DND-41 (cell line): ENCODE measurements at regions not wholly inside any gene's neighbourhood (a gene's known extent, or its start where the extent isn't known, plus 50 kb on each side); places are given as distances from the start of the nearest gene placed in this dataset.

Source experiments
- ATAC-seq: fragments of 200-7000 bp; cut with Tn5 transposase; 3 replicates; pipeline ENCODE4 v1.9.1; 2021; ENCODE audit warnings: low read depth; ENCODE audit not compliant: insufficient read depth
- DNase-seq: peaks from one replicate; pipeline ENCODE4 v3.0.0-alpha.2; 2020
- H2AFZ ChIP-seq: 2 replicates; pipeline ENCODE4 v1.6.0; 2012; ENCODE audit warnings: low read depth, low read length
- H3K27ac ChIP-seq: 2 replicates; pipeline ENCODE4 v1.5.1; 2012; ENCODE audit warnings: low read length, inconsistent platforms
- H3K27me3 ChIP-seq: fragments of 200-600 bp; sonication (generic); 2 replicates; pipeline ENCODE4 v1.6.0; 2012; ENCODE audit warnings: low read length, mild to moderate bottlenecking, inconsistent platforms; ENCODE audit not compliant: insufficient read depth, poor library complexity
- H3K36me3 ChIP-seq: 2 replicates; pipeline ENCODE4 v1.5.1; 2012; ENCODE audit warnings: low read length, inconsistent platforms; ENCODE audit not compliant: insufficient read depth
- H3K4me1 ChIP-seq: 2 replicates; pipeline ENCODE4 v1.5.1; 2012; ENCODE audit warnings: mild to moderate bottlenecking, low read length; ENCODE audit not compliant: insufficient read depth
- H3K4me2 ChIP-seq: 2 replicates; pipeline ENCODE4 v1.6.0; 2012; ENCODE audit warnings: mild to moderate bottlenecking, moderate library complexity, low read length, inconsistent platforms; ENCODE audit not compliant: insufficient read depth
- H3K4me3 ChIP-seq, 2 experiments: fragments of 200-600 bp in 1 of 2; shearing (Covaris generic) in 1 of 2; 2 replicates each; pipeline ENCODE4 v1.5.1; 2012 to 2016; ENCODE audit warnings: inconsistent platforms in 2 of 2, low read length in 2 of 2, mild to moderate bottlenecking in 2 of 2, low read depth in 1 of 2, moderate library complexity in 1 of 2
- H3K79me2 ChIP-seq: 2 replicates; pipeline ENCODE4 v1.6.0; 2012; ENCODE audit warnings: low read length, inconsistent platforms; ENCODE audit not compliant: insufficient read depth
- H3K9ac ChIP-seq: 2 replicates; pipeline ENCODE4 v1.6.0; 2012; ENCODE audit warnings: low read depth, mild to moderate bottlenecking, inconsistent platforms, low read length, moderate library complexity
- H3K9me3 ChIP-seq: 2 replicates; pipeline ENCODE4 v1.5.1; 2012; ENCODE audit warnings: low read length, moderate library complexity, mild to moderate bottlenecking, inconsistent platforms; ENCODE audit not compliant: insufficient read depth, severe bottlenecking
- H4K20me1 ChIP-seq: 2 replicates; pipeline ENCODE4 v1.6.0; 2012; ENCODE audit warnings: low read length; ENCODE audit not compliant: insufficient read depth
- EZH2 ChIP-seq: IDR thresholded peaks from 3 replicates; pipeline ENCODE4 v1.6.1; 2012; ENCODE audit warnings: borderline replicate concordance, low read depth, mild to moderate bottlenecking, moderate library complexity, low read length, inconsistent platforms; ENCODE audit not compliant: severe bottlenecking
- TF ChIP-seq, protein P1 (sequence below): IDR thresholded peaks from 2 replicates; pipeline ENCODE4 v1.5.1; 2012; ENCODE audit warnings: borderline replicate concordance, low read length, moderate library complexity, mild to moderate bottlenecking; ENCODE audit not compliant: poor library complexity, severe bottlenecking; ENCODE audit errors: extremely low read depth

- H3K4me3 ChIP-seq: no peak overlapping the region
- no peak overlapping the region for H3K9ac ChIP-seq
- H2AFZ ChIP-seq: no peak overlapping the region
- no peak for TF ChIP-seq EZH2
- TF ChIP-seq, protein P1, sequence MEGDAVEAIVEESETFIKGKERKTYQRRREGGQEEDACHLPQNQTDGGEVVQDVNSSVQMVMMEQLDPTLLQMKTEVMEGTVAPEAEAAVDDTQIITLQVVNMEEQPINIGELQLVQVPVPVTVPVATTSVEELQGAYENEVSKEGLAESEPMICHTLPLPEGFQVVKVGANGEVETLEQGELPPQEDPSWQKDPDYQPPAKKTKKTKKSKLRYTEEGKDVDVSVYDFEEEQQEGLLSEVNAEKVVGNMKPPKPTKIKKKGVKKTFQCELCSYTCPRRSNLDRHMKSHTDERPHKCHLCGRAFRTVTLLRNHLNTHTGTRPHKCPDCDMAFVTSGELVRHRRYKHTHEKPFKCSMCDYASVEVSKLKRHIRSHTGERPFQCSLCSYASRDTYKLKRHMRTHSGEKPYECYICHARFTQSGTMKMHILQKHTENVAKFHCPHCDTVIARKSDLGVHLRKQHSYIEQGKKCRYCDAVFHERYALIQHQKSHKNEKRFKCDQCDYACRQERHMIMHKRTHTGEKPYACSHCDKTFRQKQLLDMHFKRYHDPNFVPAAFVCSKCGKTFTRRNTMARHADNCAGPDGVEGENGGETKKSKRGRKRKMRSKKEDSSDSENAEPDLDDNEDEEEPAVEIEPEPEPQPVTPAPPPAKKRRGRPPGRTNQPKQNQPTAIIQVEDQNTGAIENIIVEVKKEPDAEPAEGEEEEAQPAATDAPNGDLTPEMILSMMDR: no peak
- no peaks in the 10 kb centered on the region for H3K9me3 ChIP-seq
- H3K27me3 ChIP-seq: peaks cover 7% of the 10 kb centered on the region
- H3K4me2 ChIP-seq: no peak overlapping the region
- H4K20me1 ChIP-seq: no peaks in the 10 kb centered on the region
- ATAC-seq: no peak
- H3K36me3 ChIP-seq: no peaks in the 10 kb centered on the region
- no peaks in the 10 kb centered on the region for H3K79me2 ChIP-seq
- DNase-seq: no peak
- no peaks in the 10 kb centered on the region for H3K4me1 ChIP-seq
- H3K27ac ChIP-seq: no peak overlapping the region
Measured at GRCh38 chr13:80059789-80060188, 281.1 kb downstream of the SPRY2 start.

- TF ChIP-seq, protein P1: no peak
- no peak for TF ChIP-seq EZH2
- H3K27me3 ChIP-seq: peaks cover 9% of the 10 kb centered on the region
Measured at GRCh38 chr13:80058626-80059025, 282.3 kb downstream of the SPRY2 start.

DNA sequence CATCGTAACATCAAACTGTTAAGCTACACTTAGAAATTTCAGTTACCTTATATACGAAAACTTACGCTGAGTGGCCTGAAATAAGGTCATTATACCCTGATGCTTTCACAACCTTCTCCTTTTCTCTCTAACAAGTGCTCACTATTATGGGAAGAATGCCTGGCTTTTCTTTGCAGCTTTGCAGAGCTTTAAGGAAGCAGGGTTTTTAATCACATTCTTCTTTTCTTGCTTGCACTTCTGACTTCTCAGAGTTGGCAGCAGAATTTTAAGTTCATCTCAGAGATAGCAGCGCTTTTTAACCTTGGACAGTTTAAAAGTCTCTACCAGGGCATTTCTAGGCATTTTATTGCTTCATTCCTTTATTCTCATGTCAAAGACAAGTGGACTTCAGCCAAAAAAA is 285.1 kb downstream of the SPRY2 start:
- H3K36me3 ChIP-seq: no peaks in the 10 kb centered on the region
- TF ChIP-seq, protein P1: no peak
- no peak for TF ChIP-seq EZH2
- no peak overlapping the region for H3K4me3 ChIP-seq
- H4K20me1 ChIP-seq: no peaks in the 10 kb centered on the region
- H3K27me3 ChIP-seq: peaks cover 9% of the 10 kb centered on the region
- H3K79me2 ChIP-seq: no peaks in the 10 kb centered on the region
- no peak overlapping the region for H3K4me2 ChIP-seq
- H2AFZ ChIP-seq: no peak overlapping the region
- DNase-seq (no peak), ATAC-seq (no peak)
- H3K9ac ChIP-seq: no peak overlapping the region
- no peak overlapping the region for H3K27ac ChIP-seq
- H3K9me3 ChIP-seq: no peaks in the 10 kb centered on the region
- no peaks in the 10 kb centered on the region for H3K4me1 ChIP-seq

More at GRCh38 chr13:80058626-80059025, 282.3 kb downstream of the SPRY2 start:
- no peak overlapping the region for H3K9ac ChIP-seq
- H2AFZ ChIP-seq: no peak overlapping the region
- no peak overlapping the region for H3K4me2 ChIP-seq
- no peak overlapping the region for H3K4me3 ChIP-seq
- no peaks in the 10 kb centered on the region for H3K79me2 ChIP-seq
- H4K20me1 ChIP-seq: no peaks in the 10 kb centered on the region
- DNase-seq (no peak), ATAC-seq (no peak)
- no peaks in the 10 kb centered on the region for H3K36me3 ChIP-seq
- no peaks in the 10 kb centered on the region for H3K9me3 ChIP-seq
- H3K4me1 ChIP-seq: no peaks in the 10 kb centered on the region
- no peak overlapping the region for H3K27ac ChIP-seq

DNA sequence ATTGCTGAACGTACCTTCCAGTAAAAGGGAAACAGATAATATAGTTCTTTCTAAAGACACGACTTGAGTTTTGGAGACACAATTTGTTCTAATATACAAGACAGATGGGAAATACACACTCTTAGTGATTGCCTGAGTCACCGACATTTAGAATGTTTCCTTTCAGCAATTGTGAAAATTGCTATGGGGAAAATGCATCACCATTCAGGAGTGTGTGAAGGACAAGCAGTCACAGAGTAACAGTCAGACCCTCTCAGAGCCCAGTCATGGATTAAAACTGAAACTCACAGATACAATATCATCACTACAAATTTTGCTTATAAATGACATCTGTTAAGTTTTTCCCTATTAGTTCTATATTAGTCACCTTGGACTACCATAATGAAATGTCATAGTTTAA is 286.1 kb downstream of the SPRY2 start:
- H3K4me3 ChIP-seq: no peak overlapping the region
- H3K36me3 ChIP-seq: no peaks in the 10 kb centered on the region
- H2AFZ ChIP-seq: no peak overlapping the region
- TF ChIP-seq, protein P1: no peak
- no peak for TF ChIP-seq EZH2
- peaks cover 9% of the 10 kb centered on the region for H3K27me3 ChIP-seq
- no peak overlapping the region for H3K4me2 ChIP-seq
- H4K20me1 ChIP-seq: no peaks in the 10 kb centered on the region
- no peak overlapping the region for H3K9ac ChIP-seq
- H3K79me2 ChIP-seq: no peaks in the 10 kb centered on the region
- no peak overlapping the region for H3K27ac ChIP-seq
- H3K4me1 ChIP-seq: no peaks in the 10 kb centered on the region
- ATAC-seq (no peak), DNase-seq (no peak)
- H3K9me3 ChIP-seq: no peaks in the 10 kb centered on the region
